GM18502 (cell line): ENCODE measurements at regions not wholly inside any gene's neighbourhood (a gene's known extent, or its start where the extent isn't known, plus 50 kb on each side); places are given as distances from the start of the nearest gene placed in this dataset.

ENCODE experiments used
- ATAC-seq: cut with Tn5 transposase; IDR thresholded peaks from one replicate; pipeline ENCODE4 v1.9.1; 2021; ENCODE audit warnings: mild to moderate bottlenecking; ENCODE audit not compliant: unreplicated experiment, poor library complexity

DNA sequence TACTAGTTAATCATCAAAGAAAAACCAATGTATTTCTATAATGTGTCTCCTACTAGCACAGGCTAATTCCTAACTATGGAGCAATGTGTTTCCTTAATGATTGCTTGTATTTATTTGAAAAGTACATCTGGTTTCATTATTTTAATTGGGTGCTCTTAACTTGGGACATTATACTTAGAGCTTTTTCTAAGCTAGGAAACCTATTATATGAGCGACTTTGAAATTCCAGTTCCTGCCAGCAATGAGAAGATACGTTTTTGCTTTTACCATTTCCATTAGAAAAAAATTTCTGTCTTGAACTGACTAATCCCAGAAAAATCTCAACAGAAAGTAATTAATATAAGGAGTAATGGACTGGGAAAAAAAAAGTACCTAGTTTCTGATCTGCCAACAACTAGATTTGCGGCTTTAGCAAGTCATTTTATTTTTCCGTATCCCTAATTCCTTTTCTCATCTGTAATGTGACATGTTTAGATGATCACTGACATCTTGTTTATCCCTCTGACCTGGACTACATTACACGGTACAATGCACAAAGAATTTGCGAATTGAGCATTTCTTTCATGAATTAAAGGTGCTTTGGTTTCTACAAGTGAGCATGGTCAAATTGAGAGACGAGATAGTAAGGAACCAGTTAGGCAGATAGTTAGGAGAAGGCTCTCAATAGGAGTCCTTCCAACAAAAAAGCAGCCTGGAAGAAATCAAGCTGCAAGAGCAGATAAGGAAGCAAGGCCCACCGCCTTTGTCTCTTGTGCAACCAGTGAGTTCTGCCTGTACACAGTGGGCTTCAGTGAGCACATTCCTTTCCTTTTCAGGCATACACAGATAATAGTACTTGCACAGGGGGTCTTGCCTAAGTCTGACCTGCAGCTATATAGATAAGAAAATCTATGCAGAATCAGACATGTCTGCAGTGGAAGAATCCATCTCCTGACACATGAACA is 1765.0 kb upstream of the FLRT2 start:
- ATAC-seq, result no peak

DNA sequence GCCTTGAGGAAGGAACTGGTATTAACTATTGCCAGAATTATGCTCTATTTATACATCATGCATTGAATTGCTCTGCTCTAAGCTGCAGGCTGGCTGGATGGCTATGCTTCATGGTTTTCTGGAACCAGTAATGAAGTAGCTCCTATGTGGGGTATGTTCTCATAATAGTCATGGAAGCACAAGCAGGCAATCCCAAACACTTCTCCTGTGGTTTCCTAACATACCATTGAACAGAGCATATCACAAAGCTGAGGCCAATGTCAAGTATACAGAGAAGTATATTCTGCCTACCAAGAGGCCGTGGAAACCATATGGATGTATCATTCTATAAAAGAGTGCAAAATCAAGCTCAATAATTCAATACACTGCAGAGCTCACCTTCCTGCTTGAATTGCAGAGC is 1752.4 kb upstream of the FLRT2 start:
- ATAC-seq, result no peak

- no peak for ATAC-seq
Observed at GRCh38 chr14:83779266-83779665, 1750.7 kb upstream of the FLRT2 start.

- ATAC-seq, result no peak
Observed at GRCh38 chr14:83780321-83780720, 1749.6 kb upstream of the FLRT2 start.

GRCh38 chr14:83798421-83798820 is 1731.5 kb upstream of the FLRT2 start:
- ATAC-seq, result no peak

DNA sequence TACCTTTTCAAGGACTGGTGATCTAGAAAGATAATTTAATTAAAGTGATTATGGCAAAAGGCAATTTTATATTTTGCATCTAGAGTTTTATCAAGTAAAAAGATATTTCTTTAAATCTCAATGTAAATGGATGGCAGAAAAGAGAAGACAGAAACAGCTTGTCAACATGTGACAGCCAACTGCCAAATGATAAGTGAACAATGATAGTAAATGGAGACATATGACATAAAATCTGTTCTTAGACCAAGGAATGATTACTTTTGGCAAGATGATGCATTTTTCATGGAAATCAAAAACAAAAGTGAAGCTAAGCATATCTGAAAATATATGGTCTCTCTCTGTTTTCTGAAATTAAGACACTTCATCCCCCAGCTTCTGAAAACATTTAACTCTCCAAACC is 1730.7 kb upstream of the FLRT2 start:
- ATAC-seq, result no peak

- no peak for ATAC-seq
Observed at GRCh38 chr14:83814896-83815295, 1715.0 kb upstream of the FLRT2 start.

- no peak for ATAC-seq
Observed at GRCh38 chr14:83816761-83817160, 1713.2 kb upstream of the FLRT2 start.

- no peak for ATAC-seq
Observed at GRCh38 chr14:83825843-83826242, 1704.1 kb upstream of the FLRT2 start.

DNA sequence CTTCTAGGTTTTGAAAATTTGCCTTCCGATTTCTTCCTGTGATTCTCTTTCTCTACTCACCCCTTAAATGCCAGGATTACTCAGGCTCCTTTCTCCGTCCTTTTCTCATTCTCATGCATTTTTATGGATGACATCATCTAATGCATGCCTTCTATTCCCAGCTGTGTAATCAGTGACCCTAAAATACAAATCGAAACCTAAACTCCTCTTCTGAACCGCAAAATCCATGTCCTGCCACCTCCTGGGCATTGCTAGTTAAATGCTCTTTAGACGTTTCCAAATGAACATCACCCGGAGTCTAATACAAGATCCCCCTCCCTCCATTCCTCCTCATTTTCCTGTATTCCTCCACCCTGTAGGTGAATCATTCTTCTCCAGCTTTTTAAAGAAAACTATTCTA is 1703.1 kb upstream of the FLRT2 start:
- no peak for ATAC-seq

GRCh38 chr14:83827383-83827782 is 1702.6 kb upstream of the FLRT2 start:
- ATAC-seq, result no peak

GRCh38 chr14:83828406-83828805 is 1701.5 kb upstream of the FLRT2 start:
- no peak for ATAC-seq

GRCh38 chr14:83830316-83830715 is 1699.6 kb upstream of the FLRT2 start:
- ATAC-seq, result no peak

GRCh38 chr14:83838226-83838625 is 1691.7 kb upstream of the FLRT2 start:
- no peak for ATAC-seq

GRCh38 chr14:83842547-83842946 is 1687.4 kb upstream of the FLRT2 start:
- ATAC-seq, result no peak

DNA sequence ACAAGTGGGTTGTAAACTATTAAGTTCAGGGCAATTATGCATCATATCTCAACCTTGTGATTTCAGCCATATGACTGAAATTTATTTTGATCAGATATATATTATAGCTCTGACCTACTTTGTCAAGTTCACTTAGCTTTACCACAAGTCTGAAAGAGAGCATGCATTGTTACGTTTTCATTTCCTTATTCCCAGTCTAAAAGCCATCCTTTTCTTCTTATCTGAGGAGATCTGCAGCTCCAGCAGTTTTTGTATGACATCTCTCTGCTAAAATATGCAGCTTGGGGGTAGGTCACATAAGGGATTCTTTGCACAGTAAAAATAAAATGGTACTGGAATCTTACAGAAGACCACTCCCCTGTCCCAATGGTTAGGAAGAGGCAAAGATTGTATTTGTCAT is 1682.8 kb upstream of the FLRT2 start:
- no peak for ATAC-seq

GRCh38 chr14:83850092-83850491 is 1679.9 kb upstream of the FLRT2 start:
- no peak for ATAC-seq

GRCh38 chr14:83856334-83856733 is 1673.6 kb upstream of the FLRT2 start:
- no peak for ATAC-seq

DNA sequence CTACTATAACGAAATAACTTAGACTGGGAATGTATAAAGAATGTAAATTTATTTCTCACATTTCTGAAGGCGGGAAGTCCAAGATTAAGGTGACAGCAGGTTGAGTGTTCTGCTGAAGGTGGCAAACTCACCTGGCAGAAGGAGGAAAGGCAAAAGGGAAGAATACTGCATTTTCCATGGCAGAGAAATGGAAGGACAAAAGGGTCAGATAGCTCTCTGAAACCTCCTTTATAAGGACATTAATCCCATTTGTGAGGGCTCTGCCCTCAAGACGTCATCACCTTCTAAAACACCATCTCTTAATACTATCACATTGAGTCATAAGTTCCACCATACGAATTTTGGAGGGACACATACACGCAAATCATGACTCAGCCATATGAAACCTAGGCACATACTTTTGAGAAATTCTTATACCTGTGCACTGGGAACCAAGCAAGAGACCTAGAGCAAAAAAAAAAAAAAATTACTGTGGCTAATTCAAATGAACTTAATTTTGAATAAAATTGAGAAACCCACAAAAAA is 1669.3 kb upstream of the FLRT2 start:
- ATAC-seq, result no peak

DNA sequence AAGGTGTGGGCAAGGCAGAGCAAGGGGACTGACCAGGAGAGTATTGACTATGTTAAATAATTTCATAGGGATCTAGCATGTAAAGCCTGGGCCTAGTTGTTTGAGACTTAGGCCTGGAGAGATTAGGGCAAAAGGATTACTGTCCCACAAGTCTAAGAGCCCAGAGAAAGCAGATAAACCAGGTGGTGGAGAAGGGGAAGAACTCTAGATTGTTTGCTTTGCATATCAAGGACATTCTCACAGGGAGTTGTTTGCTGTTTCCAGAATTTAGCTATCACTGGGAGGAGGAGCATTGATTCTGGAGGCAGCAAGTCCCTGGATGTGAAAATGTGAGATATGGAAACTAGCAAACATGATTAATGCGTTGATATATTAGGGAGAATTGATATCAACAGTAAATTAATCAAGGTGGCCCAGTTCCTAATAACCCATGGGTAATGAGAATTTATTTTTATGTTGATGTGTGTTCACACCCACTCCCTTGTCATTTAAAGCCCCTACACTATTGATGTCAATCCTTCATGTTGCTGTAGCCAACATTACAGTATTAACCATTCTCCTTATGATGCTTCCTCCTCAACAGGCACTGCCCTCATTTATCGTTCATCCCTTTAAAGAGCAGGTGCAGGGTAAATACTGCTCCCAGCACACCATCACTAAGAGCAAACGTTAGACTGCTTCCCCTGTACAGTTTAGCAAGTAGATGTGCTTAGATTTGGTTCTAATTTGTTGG is 1666.7 kb upstream of the FLRT2 start:
- no peak for ATAC-seq

DNA sequence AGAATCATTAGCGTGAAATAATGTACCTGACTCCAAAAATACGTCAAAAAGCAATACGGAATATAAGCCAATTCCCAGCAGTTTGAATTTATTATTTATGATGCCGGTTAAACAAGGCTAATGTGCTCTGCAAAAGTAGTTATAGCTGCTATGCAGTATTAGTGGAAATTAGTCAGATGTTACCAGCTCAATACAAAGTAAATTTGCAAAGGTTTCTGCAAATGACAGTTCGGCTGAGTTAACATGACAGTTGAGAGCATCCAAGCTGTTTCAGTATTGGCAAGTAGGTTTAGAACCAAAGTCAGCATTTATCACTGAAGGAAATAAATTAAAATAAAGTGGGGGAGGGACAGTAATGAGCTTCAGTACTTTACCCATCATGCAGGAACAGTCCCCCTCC is 1665.8 kb upstream of the FLRT2 start:
- ATAC-seq, result no peak
